ENCODE measurements at regions not wholly inside any gene's neighbourhood (a gene's known extent, or its start where the extent isn't known, plus 50 kb on each side); places are given as distances from the start of the nearest gene placed in this dataset.

DNA sequence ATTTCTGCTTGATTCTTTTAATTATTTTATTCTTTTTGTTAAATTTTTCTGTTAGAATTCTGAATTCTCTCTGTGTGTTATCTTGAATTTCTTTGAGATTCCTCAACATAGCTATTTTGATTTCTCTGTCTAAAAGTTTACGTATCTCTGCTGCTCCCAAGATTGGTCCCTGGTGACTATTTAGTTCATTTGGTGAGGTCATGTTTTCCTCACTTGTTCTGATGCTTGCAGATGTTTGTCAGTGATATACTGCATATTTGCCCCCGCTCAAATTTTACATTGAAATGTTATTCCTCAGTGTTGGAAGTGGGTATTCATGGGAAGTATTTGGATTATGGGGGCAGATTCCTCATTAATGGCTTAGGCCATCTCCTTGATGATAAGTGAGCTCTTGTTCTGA is 105.3 kb downstream of the PRDM9 start:
- TF ChIP-seq, protein P1, sequence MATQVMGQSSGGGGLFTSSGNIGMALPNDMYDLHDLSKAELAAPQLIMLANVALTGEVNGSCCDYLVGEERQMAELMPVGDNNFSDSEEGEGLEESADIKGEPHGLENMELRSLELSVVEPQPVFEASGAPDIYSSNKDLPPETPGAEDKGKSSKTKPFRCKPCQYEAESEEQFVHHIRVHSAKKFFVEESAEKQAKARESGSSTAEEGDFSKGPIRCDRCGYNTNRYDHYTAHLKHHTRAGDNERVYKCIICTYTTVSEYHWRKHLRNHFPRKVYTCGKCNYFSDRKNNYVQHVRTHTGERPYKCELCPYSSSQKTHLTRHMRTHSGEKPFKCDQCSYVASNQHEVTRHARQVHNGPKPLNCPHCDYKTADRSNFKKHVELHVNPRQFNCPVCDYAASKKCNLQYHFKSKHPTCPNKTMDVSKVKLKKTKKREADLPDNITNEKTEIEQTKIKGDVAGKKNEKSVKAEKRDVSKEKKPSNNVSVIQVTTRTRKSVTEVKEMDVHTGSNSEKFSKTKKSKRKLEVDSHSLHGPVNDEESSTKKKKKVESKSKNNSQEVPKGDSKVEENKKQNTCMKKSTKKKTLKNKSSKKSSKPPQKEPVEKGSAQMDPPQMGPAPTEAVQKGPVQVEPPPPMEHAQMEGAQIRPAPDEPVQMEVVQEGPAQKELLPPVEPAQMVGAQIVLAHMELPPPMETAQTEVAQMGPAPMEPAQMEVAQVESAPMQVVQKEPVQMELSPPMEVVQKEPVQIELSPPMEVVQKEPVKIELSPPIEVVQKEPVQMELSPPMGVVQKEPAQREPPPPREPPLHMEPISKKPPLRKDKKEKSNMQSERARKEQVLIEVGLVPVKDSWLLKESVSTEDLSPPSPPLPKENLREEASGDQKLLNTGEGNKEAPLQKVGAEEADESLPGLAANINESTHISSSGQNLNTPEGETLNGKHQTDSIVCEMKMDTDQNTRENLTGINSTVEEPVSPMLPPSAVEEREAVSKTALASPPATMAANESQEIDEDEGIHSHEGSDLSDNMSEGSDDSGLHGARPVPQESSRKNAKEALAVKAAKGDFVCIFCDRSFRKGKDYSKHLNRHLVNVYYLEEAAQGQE (IDR thresholded peaks at IDR 0.05; ENCODE audit: low read depth), result no peak
- TF ChIP-seq TAF1 (IDR thresholded peaks at IDR 0.05; ENCODE audit: low read depth), result no peak
- TF ChIP-seq CEBPB (IDR thresholded peaks at IDR 0.05), result no peak

DNA sequence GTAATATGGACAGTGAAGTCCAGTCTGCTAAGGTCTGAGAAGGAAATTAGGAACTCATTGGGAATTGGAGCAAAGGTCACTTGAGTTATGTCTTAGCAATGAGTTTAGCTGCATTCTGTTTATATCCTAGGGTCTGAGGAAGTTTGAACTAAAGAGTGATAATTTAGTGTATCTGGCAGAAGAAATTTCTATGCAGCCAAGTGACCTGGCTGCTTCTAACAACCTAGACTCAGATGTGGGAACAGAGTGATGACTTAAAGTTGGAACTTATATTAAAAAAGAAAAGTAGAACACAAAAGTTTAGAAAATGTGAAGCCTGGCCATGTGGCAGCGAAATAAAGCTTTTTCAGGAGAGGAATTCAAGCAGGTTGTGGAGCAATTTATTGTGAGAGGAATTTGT is 106.2 kb downstream of the PRDM9 start:
- TF ChIP-seq, protein P2, sequence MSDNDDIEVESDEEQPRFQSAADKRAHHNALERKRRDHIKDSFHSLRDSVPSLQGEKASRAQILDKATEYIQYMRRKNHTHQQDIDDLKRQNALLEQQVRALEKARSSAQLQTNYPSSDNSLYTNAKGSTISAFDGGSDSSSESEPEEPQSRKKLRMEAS (IDR thresholded peaks at IDR 0.05), result no peak
- TF ChIP-seq FOXM1 (IDR thresholded peaks at IDR 0.05; ENCODE audit: borderline replicate concordance, low read depth) (no peak), YY1 (IDR thresholded peaks at IDR 0.05; ENCODE audit: low read depth) (no peak), TEAD4 (IDR thresholded peaks at IDR 0.05) (no peak), EGR1 (IDR thresholded peaks at IDR 0.05) (no peak), TCF12 (IDR thresholded peaks at IDR 0.05; ENCODE audit: low read depth) (no peak), CEBPB (IDR thresholded peaks at IDR 0.05) (no peak), RAD21 (IDR thresholded peaks at IDR 0.05; ENCODE audit: low read depth) (no peak), CREB1 (IDR thresholded peaks at IDR 0.05; ENCODE audit: low read depth) (no peak), TAF1 (IDR thresholded peaks at IDR 0.05; ENCODE audit: low read depth) (no peak)
- TF ChIP-seq, protein P3, sequence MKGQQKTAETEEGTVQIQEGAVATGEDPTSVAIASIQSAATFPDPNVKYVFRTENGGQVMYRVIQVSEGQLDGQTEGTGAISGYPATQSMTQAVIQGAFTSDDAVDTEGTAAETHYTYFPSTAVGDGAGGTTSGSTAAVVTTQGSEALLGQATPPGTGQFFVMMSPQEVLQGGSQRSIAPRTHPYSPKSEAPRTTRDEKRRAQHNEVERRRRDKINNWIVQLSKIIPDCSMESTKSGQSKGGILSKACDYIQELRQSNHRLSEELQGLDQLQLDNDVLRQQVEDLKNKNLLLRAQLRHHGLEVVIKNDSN (IDR thresholded peaks at IDR 0.05), result no peak
- TF ChIP-seq, protein P1 (IDR thresholded peaks at IDR 0.05; ENCODE audit: low read depth), result no peak

DNA sequence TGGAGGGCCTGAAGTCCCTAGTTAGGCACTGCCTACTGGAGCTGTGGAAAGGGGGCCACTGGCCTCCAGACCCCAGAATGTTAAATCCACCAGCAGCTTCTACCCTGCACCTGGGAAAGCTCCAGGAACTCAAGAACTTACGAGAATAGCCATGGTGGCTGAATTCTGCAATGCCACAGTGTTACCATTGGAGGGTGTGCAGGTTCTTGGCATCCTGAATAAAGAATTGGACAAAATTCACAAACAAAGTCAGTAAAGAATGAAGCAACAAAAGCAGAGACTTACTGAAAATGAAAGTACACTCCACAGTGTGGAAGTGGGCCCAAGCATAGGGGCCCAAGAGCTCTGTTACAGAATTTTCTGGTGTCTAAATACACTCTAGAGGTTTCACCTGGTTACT is 107.0 kb downstream of the PRDM9 start:
- TF ChIP-seq, protein P3 (IDR thresholded peaks at IDR 0.05), result no peak
- TF ChIP-seq, protein P2 (IDR thresholded peaks at IDR 0.05), result no peak
- TF ChIP-seq, protein P1 (IDR thresholded peaks at IDR 0.05; ENCODE audit: low read depth), result no peak
- TF ChIP-seq TCF12 (IDR thresholded peaks at IDR 0.05; ENCODE audit: low read depth), result no peak

DNA sequence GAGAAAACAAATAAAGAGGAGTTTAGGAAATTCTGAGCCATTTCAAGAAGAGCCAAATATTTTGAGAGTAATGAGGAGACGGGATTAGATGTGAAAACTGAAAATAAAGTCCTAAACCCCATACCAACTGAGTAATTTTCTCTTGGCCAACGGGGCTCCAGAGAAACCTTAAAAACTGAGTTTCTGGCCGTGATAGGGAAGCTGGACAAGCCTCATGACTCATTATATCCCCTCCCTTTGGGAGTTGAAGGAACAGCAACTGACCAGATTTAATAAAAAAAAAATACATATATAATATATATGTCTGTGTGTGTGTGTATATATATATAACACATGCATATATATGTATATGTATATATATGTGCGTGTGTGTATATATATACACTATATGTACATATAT is 119.6 kb downstream of the PRDM9 start:
- TF ChIP-seq ZBTB7A (IDR thresholded peaks at IDR 0.05; ENCODE audit: low read depth) (no peak), EP300 (IDR thresholded peaks at IDR 0.05; ENCODE audit: borderline replicate concordance) (no peak), FOXM1 (IDR thresholded peaks at IDR 0.05; ENCODE audit: borderline replicate concordance, low read depth) (no peak), CEBPB (IDR thresholded peaks at IDR 0.05) (no peak), YY1 (IDR thresholded peaks at IDR 0.05; ENCODE audit: low read depth) (no peak), TAF1 (IDR thresholded peaks at IDR 0.05; ENCODE audit: low read depth) (no peak), TCF12 (IDR thresholded peaks at IDR 0.05; ENCODE audit: low read depth) (no peak), EGR1 (IDR thresholded peaks at IDR 0.05) (no peak), NFIC (IDR thresholded peaks at IDR 0.05) (no peak)
- TF ChIP-seq, protein P1 (IDR thresholded peaks at IDR 0.05; ENCODE audit: low read depth), result no peak
- TF ChIP-seq, protein P3 (IDR thresholded peaks at IDR 0.05), result no peak
- TF ChIP-seq, protein P2 (IDR thresholded peaks at IDR 0.05), result no peak
